Astrocyte (in vitro differentiated cells and primary cell): ENCODE measurements at regions not wholly inside any gene's neighbourhood (a gene's known extent, or its start where the extent isn't known, plus 50 kb on each side); places are given as distances from the start of the nearest gene placed in this dataset.

Experiments used
- DNase-seq: peaks from one replicate; pipeline ENCODE4 v3.0.0-alpha.2; 2010; ENCODE audit warnings: low read depth
- FAIRE-seq: peaks from 2 replicates; lab custom pipeline; 2011; peaks lifted over from hg19 to GRCh38; lab: Jason Lieb, UNC
- H2AFZ ChIP-seq: 2 replicates; pipeline ENCODE4 v1.6.0; 2012; ENCODE audit warnings: low read depth, low read length, inconsistent platforms
- H3K27ac ChIP-seq: 2 replicates; pipeline ENCODE4 v1.5.1; 2011; ENCODE audit warnings: low read depth, low read length, inconsistent platforms
- H3K27me3 ChIP-seq: 2 replicates; pipeline ENCODE4 v1.6.0; 2011; ENCODE audit warnings: low read length, inconsistent platforms; ENCODE audit not compliant: insufficient read depth
- H3K36me3 ChIP-seq: 2 replicates; pipeline ENCODE4 v1.5.1; 2011; ENCODE audit warnings: low read length, inconsistent platforms; ENCODE audit not compliant: insufficient read depth
- H3K4me1 ChIP-seq: 2 replicates; pipeline ENCODE4 v1.5.1; 2011; ENCODE audit warnings: low read length, inconsistent platforms; ENCODE audit not compliant: insufficient read depth
- H3K4me2 ChIP-seq: 2 replicates; pipeline ENCODE4 v1.6.0; 2012; ENCODE audit warnings: low read length, inconsistent platforms
- H3K4me3 ChIP-seq: 2 replicates; pipeline ENCODE4 v1.5.1; 2011; ENCODE audit warnings: low read depth, mild to moderate bottlenecking, low read length, inconsistent platforms; ENCODE audit not compliant: insufficient read depth
- H3K79me2 ChIP-seq: 2 replicates; pipeline ENCODE4 v1.6.0; 2012; ENCODE audit warnings: mild to moderate bottlenecking, low read length, inconsistent platforms; ENCODE audit not compliant: insufficient read depth
- H3K9ac ChIP-seq: 2 replicates; pipeline ENCODE4 v1.6.0; 2012; ENCODE audit warnings: mild to moderate bottlenecking, low read length, inconsistent platforms
- H3K9me3 ChIP-seq: 2 replicates; pipeline ENCODE4 v1.5.1; 2012; ENCODE audit warnings: low read depth, mild to moderate bottlenecking, low read length, inconsistent platforms; ENCODE audit not compliant: insufficient read depth
- H4K20me1 ChIP-seq: 2 replicates; pipeline ENCODE4 v1.6.0; 2012; ENCODE audit warnings: low read length, inconsistent platforms; ENCODE audit not compliant: insufficient read depth
- H3K27ac Mint-ChIP-seq: one replicate; pipeline ENCODE4 v1.8.0; 2021; ENCODE audit warnings: mild to moderate bottlenecking, mixed read lengths; ENCODE audit not compliant: unreplicated experiment
- H3K27me3 Mint-ChIP-seq: one replicate; pipeline ENCODE4 v1.8.0; 2021; ENCODE audit warnings: low read depth, mixed read lengths; ENCODE audit not compliant: unreplicated experiment
- H3K36me3 Mint-ChIP-seq: one replicate; pipeline ENCODE4 v1.8.0; 2021; ENCODE audit warnings: low read depth, mixed read lengths; ENCODE audit not compliant: unreplicated experiment
- H3K4me1 Mint-ChIP-seq: one replicate; pipeline ENCODE4 v1.8.0; 2021; ENCODE audit warnings: low read depth, mixed read lengths; ENCODE audit not compliant: unreplicated experiment
- H3K4me3 Mint-ChIP-seq: one replicate; pipeline ENCODE4 v1.8.0; 2021; ENCODE audit warnings: mild to moderate bottlenecking, moderate library complexity, mixed read lengths; ENCODE audit not compliant: unreplicated experiment
- H3K9me3 Mint-ChIP-seq: one replicate; pipeline ENCODE4 v1.8.0; 2021; ENCODE audit warnings: mild to moderate bottlenecking, mixed read lengths; ENCODE audit not compliant: unreplicated experiment
- EZH2 ChIP-seq: IDR thresholded peaks from 2 replicates; pipeline ENCODE4 v1.6.1; 2012; ENCODE audit warnings: mild to moderate bottlenecking, low read length, inconsistent platforms; ENCODE audit not compliant: insufficient read depth
- TF ChIP-seq, protein P1 (sequence below): IDR thresholded peaks from 2 replicates; pipeline ENCODE4 v1.5.1; 2011; ENCODE audit warnings: low read depth, mild to moderate bottlenecking, inconsistent platforms, low read length, moderate library complexity; ENCODE audit not compliant: insufficient read depth

DNA sequence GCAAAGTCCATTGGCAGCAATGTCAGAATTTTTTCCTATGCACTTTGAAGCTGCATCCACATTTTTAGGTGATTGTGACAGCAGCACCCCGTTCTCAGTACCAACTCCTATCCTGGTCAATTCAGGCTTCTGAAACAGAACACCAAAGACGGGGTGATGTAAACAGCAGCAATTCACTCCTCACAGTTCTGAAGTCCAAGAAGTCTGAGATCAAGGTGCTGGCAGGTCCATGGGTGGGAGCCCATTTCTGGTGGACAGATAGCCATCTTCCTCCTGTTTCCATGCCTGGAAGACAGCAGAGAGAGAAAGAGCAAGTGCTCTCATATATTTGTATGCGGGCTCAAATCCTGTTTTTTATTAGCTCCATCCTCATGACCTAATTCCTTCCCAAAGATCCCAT lies 471.2 kb downstream of the BRD1 start:
- Histone ChIP-seq H4K20me1 (no peaks in the 10 kb centered on the region), H3K27ac (no peak overlapping the region), H3K36me3 (no peaks in the 10 kb centered on the region), H3K9ac (no peak overlapping the region), H3K4me3 (no peak overlapping the region), H2AFZ (no peak overlapping the region), H3K27me3 (no peaks in the 10 kb centered on the region), H3K9me3 (peaks cover 6% of the 10 kb centered on the region), H3K79me2 (no peaks in the 10 kb centered on the region), H3K4me1 (no peaks in the 10 kb centered on the region), H3K4me2 (no peak overlapping the region)
- Mint-ChIP-seq H3K36me3 (peaks cover 3% of the 10 kb centered on the region), H3K27me3 (peaks cover 18% of the 10 kb centered on the region), H3K27ac (no peak overlapping the region), H3K4me1 (peaks cover 11% of the 10 kb centered on the region), H3K9me3 (no peaks in the 10 kb centered on the region), H3K4me3 (no peak overlapping the region)
- DNase-seq = no peak
- TF ChIP-seq, protein P1, sequence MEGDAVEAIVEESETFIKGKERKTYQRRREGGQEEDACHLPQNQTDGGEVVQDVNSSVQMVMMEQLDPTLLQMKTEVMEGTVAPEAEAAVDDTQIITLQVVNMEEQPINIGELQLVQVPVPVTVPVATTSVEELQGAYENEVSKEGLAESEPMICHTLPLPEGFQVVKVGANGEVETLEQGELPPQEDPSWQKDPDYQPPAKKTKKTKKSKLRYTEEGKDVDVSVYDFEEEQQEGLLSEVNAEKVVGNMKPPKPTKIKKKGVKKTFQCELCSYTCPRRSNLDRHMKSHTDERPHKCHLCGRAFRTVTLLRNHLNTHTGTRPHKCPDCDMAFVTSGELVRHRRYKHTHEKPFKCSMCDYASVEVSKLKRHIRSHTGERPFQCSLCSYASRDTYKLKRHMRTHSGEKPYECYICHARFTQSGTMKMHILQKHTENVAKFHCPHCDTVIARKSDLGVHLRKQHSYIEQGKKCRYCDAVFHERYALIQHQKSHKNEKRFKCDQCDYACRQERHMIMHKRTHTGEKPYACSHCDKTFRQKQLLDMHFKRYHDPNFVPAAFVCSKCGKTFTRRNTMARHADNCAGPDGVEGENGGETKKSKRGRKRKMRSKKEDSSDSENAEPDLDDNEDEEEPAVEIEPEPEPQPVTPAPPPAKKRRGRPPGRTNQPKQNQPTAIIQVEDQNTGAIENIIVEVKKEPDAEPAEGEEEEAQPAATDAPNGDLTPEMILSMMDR = no peak
- TF ChIP-seq EZH2 = no peak
- FAIRE-seq = no peak

DNA sequence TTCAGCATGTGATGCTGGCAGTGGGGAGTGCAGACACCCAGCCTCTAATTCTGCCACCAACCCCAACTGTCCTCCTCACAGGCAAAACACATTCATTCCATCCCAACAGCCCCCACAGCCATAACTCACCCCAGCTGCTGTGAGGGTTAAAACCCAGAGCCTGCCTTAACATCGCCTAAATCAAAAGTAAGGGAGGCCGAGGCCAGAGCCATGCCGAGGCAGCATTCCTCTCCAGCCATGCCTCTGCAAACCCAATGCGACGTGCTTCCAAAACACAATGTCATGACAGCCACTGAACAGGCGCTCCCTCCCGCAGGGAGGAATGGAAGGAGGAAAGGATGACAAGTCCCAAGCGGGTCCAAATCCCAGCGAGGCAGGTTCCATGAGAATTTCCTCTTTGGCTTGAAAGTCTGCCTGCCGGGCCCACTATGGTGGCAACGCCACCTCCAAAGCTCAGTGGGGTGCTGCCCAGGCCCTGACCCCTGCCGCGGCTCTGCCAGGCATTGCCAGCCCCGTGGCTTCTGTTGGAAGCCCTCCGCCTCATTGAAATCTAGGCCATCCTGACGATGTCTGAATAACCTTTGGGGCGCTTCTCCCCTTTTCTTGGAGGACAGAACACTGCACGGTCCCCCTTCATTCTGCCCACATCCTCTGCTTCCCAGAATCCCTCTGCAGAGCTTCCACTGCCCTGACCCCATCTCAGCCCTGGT lies 472.3 kb downstream of the BRD1 start:
- Histone ChIP-seq H4K20me1 (no peaks in the 10 kb centered on the region), H3K4me3 (no peak overlapping the region), H3K9me3 (peaks cover 6% of the 10 kb centered on the region), H3K27ac (no peak overlapping the region), H3K27me3 (no peaks in the 10 kb centered on the region), H3K9ac (no peak overlapping the region), H2AFZ (no peak overlapping the region), H3K4me2 (no peak overlapping the region), H3K79me2 (no peaks in the 10 kb centered on the region), H3K4me1 (no peaks in the 10 kb centered on the region), H3K36me3 (no peaks in the 10 kb centered on the region)
- Mint-ChIP-seq H3K9me3 (no peaks in the 10 kb centered on the region), H3K36me3 (peaks cover 3% of the 10 kb centered on the region), H3K27me3 (peaks cover 22% of the 10 kb centered on the region), H3K4me3 (no peak overlapping the region), H3K4me1 (peaks cover 7% of the 10 kb centered on the region), H3K27ac (no peak overlapping the region)
- FAIRE-seq (no peak), DNase-seq (no peak)
- no peak for TF ChIP-seq EZH2
- TF ChIP-seq, protein P1 = no peak

DNA sequence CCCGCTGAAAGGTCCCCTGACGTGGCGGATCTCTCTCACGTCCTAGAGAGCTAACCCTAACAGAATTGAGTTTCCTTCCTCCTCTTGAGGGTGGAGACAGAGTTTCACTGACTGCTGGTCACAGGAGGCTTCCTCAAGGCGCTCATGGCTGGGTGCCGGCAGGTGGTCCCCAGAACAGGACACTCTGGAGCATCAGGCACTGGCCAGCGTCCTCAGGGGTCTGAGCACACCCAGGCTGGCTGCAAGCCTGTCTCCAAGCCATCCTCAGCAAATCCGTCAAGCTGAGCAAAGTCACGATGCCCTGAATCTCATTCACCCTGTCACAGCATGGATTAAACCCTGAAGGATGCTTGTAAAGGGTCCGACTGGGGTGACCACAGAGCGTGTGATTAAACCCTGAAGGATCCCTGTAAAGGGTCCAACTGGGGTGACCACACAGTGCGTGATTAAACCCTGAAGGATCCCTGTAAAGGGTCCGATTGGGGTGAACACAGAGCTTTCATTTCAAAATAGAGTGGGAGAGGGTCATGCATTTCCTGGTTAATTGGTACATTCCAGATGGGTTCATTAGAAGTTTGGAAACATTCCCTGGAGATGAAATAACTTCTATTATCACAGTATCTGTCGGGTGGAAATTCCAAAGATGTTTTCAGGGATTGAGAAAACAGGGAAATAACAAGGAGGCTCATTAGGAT lies 473.0 kb downstream of the BRD1 start:
- Mint-ChIP-seq H3K4me3 (no peak overlapping the region), H3K36me3 (peaks cover 3% of the 10 kb centered on the region), H3K27me3 (peaks cover 22% of the 10 kb centered on the region), H3K4me1 (peaks cover 7% of the 10 kb centered on the region), H3K27ac (no peak overlapping the region), H3K9me3 (no peaks in the 10 kb centered on the region)
- H3K9ac ChIP-seq = no peak overlapping the region
- TF ChIP-seq EZH2 = no peak
- H3K9me3 ChIP-seq = peaks cover 6% of the 10 kb centered on the region
- H3K36me3 ChIP-seq = no peaks in the 10 kb centered on the region
- no peaks in the 10 kb centered on the region for H3K79me2 ChIP-seq
- no peak overlapping the region for H3K27ac ChIP-seq
- DNase-seq (no peak), FAIRE-seq (no peak)
- H2AFZ ChIP-seq = no peak overlapping the region
- H3K4me3 ChIP-seq = no peak overlapping the region
- no peaks in the 10 kb centered on the region for H3K4me1 ChIP-seq
- no peaks in the 10 kb centered on the region for H4K20me1 ChIP-seq
- no peaks in the 10 kb centered on the region for H3K27me3 ChIP-seq
- H3K4me2 ChIP-seq = no peak overlapping the region
